ENCODE measurements at regions not wholly inside any gene's neighbourhood (a gene's known extent, or its start where the extent isn't known, plus 50 kb on each side); places are given as distances from the start of the nearest gene placed in this dataset.

DNA sequence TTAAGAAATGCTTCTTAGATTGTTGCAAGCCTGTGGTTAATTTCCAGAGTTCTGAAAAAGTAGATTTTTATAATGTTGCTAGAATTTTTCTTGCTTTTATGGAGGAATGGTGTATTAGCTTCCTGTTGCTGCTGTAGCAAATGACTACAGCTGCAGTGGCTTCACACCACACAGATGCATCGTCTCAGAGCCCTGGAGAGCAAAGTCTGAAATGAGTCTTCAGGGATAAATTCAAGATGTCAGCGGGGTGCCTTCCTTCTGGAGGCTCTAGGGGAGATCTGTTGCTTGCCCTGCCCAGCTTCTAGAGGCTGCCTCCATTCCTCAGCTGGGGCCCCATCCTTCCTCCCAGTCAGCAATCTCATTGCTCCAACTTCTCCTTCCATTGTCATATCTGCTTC lies 187.8 kb downstream of the ZNF516 start:
- ATAC-seq (no peak), DNase-seq (no peak)
- Histone ChIP-seq H3K27ac (no peak overlapping the region), H3K9me3 (no peaks in the 10 kb centered on the region), H3K36me3 (ENCODE audit: insufficient read depth in 1 of 2, low read depth in 1 of 2) (no peaks in the 10 kb centered on the region), H3K27me3 (ENCODE audit: insufficient read depth in 3 of 3, low read length in 2 of 3) (no peaks in the 10 kb centered on the region), H3K4me1 (no peaks in the 10 kb centered on the region), H3K4me3 (no peak overlapping the region)
- TF ChIP-seq CTCF (IDR thresholded peaks at IDR 0.05) = no peak
- WGBS, 3 donors = 54 to 68% (median 64%) methylated on average over 2 of the region's 2 CpGs
- intact Hi-C loops (cut with DNase I) = no loop called here

DNA sequence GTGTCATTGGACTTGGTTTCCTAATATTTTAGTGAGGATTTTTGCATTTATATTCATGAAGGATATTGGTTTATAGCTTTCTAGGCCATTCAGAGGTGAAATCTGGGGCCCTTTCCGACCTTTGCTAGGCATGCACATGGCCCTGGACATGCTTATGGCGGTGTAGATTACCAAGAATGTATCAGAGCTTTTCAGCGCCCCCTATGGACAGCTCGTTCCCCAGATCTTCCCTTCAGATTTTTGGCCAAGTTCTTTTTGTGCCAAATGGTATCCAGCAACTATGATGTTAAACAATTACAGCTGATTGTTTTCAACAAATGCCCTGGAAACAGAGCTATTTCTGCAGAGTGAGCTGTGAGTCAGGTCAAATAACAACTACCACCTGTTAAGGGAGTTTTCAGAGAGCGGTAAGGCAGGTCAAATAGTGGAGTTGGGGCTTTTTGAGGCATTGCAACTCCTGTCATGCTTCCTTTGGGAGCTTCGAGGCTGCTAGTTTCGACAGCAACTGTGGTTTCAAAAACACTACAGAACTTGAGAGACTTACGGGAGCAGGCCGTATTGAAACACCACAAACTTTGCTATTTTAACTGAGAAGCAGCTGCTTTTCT lies 188.3 kb downstream of the ZNF516 start:
- intact Hi-C loops (cut with DNase I) = no loop called here
- DNase-seq = no peak
- WGBS, 3 donors = 74 to 80% (median 77%) methylated on average over 9 of the region's 9 CpGs
- no peak overlapping the region for H3K27ac ChIP-seq
- no peak for ATAC-seq
- no peaks in the 10 kb centered on the region for H3K27me3 ChIP-seq (ENCODE audit: insufficient read depth in 3 of 3, low read length in 2 of 3)
- TF ChIP-seq CTCF (IDR thresholded peaks at IDR 0.05) = no peak
- H3K4me1 ChIP-seq = no peaks in the 10 kb centered on the region
- no peaks in the 10 kb centered on the region for H3K9me3 ChIP-seq
- no peak overlapping the region for H3K4me3 ChIP-seq
- H3K36me3 ChIP-seq (ENCODE audit: insufficient read depth in 1 of 2, low read depth in 1 of 2) = no peaks in the 10 kb centered on the region

DNA sequence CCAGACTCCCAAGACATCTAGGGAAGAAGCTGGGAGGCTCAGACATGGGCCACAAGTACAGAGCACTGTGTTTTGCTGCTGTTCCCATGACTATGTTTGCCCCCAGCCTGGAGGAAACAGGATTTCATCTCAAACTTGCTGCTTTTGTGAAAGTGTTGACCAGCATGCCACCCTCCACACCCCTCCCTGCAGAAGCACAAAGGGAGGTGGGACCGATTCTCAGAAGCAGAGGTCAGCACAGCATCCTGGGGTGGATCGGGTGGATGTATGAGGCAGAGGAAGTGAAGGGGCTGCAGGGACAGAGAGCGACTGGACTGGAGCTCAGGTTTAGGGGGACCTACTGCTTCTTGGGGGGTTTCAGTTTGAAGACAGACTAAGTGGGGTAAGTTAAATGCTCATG lies 209.2 kb downstream of the ZNF516 start:
- no peaks in the 10 kb centered on the region for H3K36me3 ChIP-seq (ENCODE audit: insufficient read depth in 1 of 2, low read depth in 1 of 2)
- H3K27me3 ChIP-seq (ENCODE audit: insufficient read depth in 3 of 3, low read length in 2 of 3) = no peaks in the 10 kb centered on the region
- no peak for DNase-seq
- no peak for TF ChIP-seq CTCF (IDR thresholded peaks at IDR 0.05)
- H3K27ac ChIP-seq = no peak overlapping the region
- no peak overlapping the region for H3K4me3 ChIP-seq
- 52 to 61% (median 58%) methylated on average over 3 of the region's 3 CpGs for WGBS, 3 donors
- no peaks in the 10 kb centered on the region for H3K4me1 ChIP-seq
- intact Hi-C loops (cut with DNase I) = no loop called here
- no peak for ATAC-seq
- H3K9me3 ChIP-seq = peaks cover 4% of the 10 kb centered on the region

DNA sequence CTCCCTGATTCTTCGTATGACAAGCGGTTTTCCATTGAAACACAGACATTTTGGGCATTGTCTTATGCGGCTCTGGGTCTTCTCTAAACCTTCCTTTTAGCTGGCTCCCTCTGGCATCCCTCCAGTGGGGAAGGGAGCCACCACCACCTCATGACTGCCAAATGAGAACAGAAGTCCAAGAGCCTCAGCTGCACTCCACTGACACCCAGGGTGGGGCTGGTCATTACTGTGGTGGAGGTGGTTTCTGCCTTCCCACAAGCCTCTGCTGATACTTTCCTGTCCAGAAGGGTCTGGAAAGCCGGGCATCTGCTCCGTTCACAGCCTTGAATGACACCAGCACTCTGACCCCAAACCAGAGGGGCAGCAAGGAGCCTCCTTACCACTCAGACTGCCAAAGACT lies 213.5 kb downstream of the ZNF516 start:
- TF ChIP-seq CTCF (IDR thresholded peaks at IDR 0.05) = no peak
- WGBS, 3 donors = 42 to 68% (median 66%) methylated on average over 5 of the region's 5 CpGs
- ATAC-seq (no peak), DNase-seq (no peak)
- no peaks in the 10 kb centered on the region for H3K27me3 ChIP-seq (ENCODE audit: insufficient read depth in 3 of 3, low read length in 2 of 3)
- H3K4me3 ChIP-seq = no peak overlapping the region
- no peak overlapping the region for H3K27ac ChIP-seq
- H3K4me1 ChIP-seq = no peaks in the 10 kb centered on the region
- H3K9me3 ChIP-seq = no peaks in the 10 kb centered on the region
- no peaks in the 10 kb centered on the region for H3K36me3 ChIP-seq (ENCODE audit: insufficient read depth in 1 of 2, low read depth in 1 of 2)
- intact Hi-C loops (cut with DNase I) = no loop called here

GRCh38 chr18:76277801-76278200 lies 217.2 kb downstream of the ZNF516 start:
- WGBS, 3 donors = 74 to 80% (median 79%) methylated on average over 4 of the region's 4 CpGs
- TF ChIP-seq CTCF (IDR thresholded peaks at IDR 0.05) = no peak
- DNase-seq = no peak
- intact Hi-C loops (cut with DNase I) = no loop called here
- Histone ChIP-seq H3K27me3 (ENCODE audit: insufficient read depth in 3 of 3, low read length in 2 of 3) (no peaks in the 10 kb centered on the region), H3K36me3 (ENCODE audit: insufficient read depth in 1 of 2, low read depth in 1 of 2) (no peaks in the 10 kb centered on the region), H3K9me3 (no peaks in the 10 kb centered on the region), H3K4me3 (no peak overlapping the region), H3K4me1 (no peaks in the 10 kb centered on the region), H3K27ac (no peak overlapping the region)
- ATAC-seq = no peak

Data from psoas muscle (tissue), 7 donors.